ENCODE measurements at regions not wholly inside any gene's neighbourhood (a gene's known extent, or its start where the extent isn't known, plus 50 kb on each side); places are given as distances from the start of the nearest gene placed in this dataset.
"Not testable (repeated sequence)": the region's sequence is repeated elsewhere in the genome, so short reads cannot be mapped to it uniquely, and the experiment has no call there.

- DNase-seq (ENCODE audit: low spot score): peak; percentile 76
- intact Hi-C loops (cut with DNase I): no loop called here
These were observed 52.2 kb downstream of the CALML3 start for GRCh38 chr10:5576780-5577624.

- DNase-seq (ENCODE audit: low spot score); intact Hi-C loops (cut with DNase I): not testable (repeated sequence)
These were observed 55.3 kb downstream of the CALML3 start for GRCh38 chr10:5580038-5580428.

- intact Hi-C loops (cut with DNase I): no loop called here
These were observed 57.2 kb downstream of the CALML3 start for GRCh38 chr10:5581670-5582566.

DNA sequence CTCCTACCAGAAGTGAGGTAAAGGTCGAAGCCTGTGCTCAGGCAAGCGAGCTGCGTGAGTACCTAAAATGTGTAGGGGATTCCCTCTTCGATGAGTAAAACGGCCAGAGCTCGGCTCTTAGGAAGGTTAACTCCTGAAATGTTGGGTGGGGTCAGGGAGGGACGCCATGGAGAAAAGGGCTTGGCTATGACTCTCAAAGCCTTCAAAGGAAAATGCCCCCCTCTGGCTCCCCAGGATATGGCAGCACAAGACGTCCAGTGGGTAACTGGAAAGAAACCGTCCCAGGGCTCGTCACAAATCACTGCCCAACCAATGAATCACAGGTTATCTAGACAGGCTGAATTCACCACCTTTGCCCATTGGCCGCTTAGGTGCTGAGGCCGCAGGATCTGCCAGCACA, 58.0 kb downstream of the CALML3 start:
- DNase-seq (ENCODE audit: low spot score): no peak
- intact Hi-C loops (cut with DNase I): no loop called here

More at GRCh38 chr10:5581670-5582566, 57.2 kb downstream of the CALML3 start:
- peak; percentile 31 for DNase-seq (ENCODE audit: low spot score)

DNA sequence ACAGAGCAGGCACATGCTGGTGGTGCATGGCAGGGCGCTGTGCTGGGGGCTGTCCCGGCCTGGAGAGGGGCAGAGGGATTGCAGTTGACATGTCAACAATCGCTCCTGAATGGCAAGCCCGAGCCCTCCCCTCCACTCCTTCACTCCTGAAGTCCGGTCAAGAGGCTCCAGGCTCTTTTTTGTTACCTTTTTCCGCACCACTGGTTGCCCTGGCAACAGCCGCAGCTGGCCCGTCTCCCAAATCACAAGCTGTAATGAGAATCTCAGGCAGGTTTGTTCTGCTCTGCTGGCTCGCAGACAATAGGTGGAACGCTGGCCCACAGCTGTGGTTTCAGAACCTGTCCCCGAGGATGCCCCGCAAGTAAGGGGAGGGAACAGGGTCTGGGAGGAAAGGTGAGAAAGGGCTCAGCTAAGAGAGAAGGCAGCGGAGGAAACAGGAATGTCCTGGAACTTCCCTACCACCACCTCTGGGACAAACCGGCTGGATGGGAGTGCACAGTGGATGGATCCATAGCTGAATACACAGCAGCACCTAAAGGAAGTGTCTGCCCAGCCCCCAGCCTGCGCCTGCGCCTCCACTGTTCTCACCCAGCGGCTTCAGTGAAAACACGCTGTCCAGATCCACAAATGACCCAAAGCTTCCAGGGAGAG, 58.9 kb downstream of the CALML3 start:
- DNase-seq (ENCODE audit: low spot score): peak; percentile 81
- intact Hi-C loops (cut with DNase I): no loop called here

- DNase-seq (ENCODE audit: low spot score): peak; percentile 66
- intact Hi-C loops (cut with DNase I): no loop called here
These were observed 60.2 kb downstream of the CALML3 start for GRCh38 chr10:5584895-5585516.

DNA sequence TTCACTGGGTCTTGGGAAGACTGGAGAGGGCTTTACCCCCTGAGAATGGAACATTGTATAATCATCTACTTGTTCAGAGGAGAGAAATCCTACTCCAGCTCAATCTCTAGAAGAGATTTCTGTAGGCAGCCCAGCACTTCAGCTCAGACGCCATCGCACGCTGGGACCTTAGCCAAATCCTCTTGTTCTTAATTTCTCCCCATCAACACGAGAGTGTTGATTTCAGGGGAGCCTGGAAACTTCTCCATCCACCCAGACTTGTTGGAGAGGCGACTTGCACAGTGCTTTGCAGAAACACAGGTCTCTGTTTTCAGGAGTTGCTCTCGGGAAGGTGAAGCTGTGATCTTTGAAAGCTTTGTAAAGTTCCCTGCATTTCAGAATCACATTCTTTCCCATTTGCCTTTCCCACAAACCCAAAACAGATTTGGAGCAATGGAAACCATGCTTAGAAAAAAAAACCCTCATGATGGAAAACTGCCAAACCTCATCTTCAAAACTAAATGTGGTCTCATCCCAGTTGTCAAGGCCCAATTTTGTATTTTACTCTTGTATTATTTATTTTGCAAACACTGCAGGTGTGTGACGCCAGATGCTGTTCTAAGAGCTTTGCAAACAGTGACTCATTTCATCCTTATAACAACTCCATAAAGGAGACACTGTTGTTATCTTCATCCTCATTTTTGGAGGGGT, 60.9 kb downstream of the CALML3 start:
- intact Hi-C loops (cut with DNase I): no loop called here
- peak; percentile 45 for DNase-seq (ENCODE audit: low spot score)

GRCh38 chr10:5587151-5588079, 62.7 kb downstream of the CALML3 start:
- peak; percentile 69 for DNase-seq (ENCODE audit: low spot score)
- intact Hi-C loops (cut with DNase I): no loop called here

DNA sequence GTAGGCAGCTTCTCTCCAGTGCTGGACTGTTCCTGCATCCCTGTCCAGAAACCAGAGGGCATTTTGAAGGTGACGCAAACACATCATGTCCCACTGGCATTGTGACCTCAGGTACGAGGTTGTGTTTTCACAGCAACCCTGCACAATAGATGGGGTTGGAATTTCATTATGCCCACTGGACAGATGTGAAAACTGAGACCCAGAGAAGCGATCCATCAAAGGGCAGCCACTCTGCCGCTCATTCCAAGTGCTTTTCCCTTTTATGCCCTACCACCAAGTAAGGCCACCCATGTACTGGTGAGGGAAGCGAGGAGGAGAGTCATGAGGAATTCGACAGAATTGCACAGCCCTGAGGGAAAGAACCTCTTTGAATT, 63.3 kb downstream of the CALML3 start:
- no peak for DNase-seq (ENCODE audit: low spot score)
- intact Hi-C loops (cut with DNase I): no loop called here

GRCh38 chr10:5588603-5589002, 63.8 kb downstream of the CALML3 start:
- intact Hi-C loops (cut with DNase I): no loop called here
- DNase-seq (ENCODE audit: low spot score): peak; percentile 43
